ENCODE measurements at regions not wholly inside any gene's neighbourhood (a gene's known extent, or its start where the extent isn't known, plus 50 kb on each side); places are given as distances from the start of the nearest gene placed in this dataset.

DNA sequence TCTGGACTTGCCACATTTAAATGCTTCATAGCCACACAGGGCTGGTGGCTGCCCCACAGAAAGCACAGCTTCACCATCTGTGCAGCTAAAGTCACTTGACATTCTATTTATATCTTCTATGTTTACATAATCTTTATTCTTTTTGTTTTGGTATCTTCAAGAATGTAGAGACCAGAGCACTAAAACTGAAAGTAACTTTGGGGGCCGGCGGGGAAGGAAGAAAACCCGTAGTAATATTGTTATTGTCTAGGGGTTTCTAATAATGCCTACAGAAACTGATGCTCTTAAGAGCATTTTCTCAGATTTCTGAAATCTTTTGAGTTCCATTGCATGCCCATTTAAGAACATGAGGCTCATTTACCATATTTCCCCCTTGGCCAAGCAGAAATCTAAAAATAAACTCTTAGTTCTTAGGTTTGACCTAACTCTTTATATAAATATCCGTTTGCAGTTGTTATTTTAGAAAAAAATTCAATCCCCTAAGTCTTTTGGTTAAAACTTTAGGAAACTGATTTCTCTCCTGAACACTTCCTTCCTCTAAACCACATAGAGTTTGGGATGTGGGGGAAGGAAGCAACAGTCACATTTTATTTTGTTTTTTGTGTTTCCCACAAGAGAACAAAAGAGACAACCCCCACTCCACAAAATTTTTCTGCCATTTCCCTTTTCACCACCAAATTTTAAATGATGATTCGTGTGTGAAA, 207.6 kb downstream of the OGFRL1 start:
- H3K27ac Mint-ChIP-seq = no peak overlapping the region
- H3K36me3 Mint-ChIP-seq (ENCODE audit: low read depth) = no peaks in the 10 kb centered on the region
- no peaks in the 10 kb centered on the region for H3K27me3 Mint-ChIP-seq (ENCODE audit: low read depth)
- peaks cover 6% of the 10 kb centered on the region for H3K4me1 Mint-ChIP-seq (ENCODE audit: low read depth)
- peak overlapping the region; percentile 7 for H3K4me3 Mint-ChIP-seq
- no peaks in the 10 kb centered on the region for H3K9me3 Mint-ChIP-seq

DNA sequence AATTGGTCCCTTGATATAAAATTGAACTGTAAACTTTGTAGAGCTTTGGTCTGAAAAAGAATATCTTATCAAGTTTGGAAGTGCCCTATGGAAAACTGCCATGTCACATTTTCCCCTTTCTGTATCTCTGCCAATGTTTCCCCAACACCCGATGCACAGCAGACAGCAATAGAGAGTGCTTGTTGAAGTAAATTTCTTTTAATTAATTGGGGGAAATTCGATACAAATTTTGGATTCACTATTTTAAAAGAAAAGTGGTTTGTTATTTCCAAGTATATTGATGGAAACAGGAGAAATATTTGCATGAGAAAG, 208.1 kb downstream of the OGFRL1 start:
- no peaks in the 10 kb centered on the region for H3K27me3 Mint-ChIP-seq (ENCODE audit: low read depth)
- H3K4me1 Mint-ChIP-seq (ENCODE audit: low read depth) = peaks cover 6% of the 10 kb centered on the region
- no peak overlapping the region for H3K4me3 Mint-ChIP-seq
- H3K36me3 Mint-ChIP-seq (ENCODE audit: low read depth) = no peaks in the 10 kb centered on the region
- H3K9me3 Mint-ChIP-seq = no peaks in the 10 kb centered on the region
- no peak overlapping the region for H3K27ac Mint-ChIP-seq

DNA sequence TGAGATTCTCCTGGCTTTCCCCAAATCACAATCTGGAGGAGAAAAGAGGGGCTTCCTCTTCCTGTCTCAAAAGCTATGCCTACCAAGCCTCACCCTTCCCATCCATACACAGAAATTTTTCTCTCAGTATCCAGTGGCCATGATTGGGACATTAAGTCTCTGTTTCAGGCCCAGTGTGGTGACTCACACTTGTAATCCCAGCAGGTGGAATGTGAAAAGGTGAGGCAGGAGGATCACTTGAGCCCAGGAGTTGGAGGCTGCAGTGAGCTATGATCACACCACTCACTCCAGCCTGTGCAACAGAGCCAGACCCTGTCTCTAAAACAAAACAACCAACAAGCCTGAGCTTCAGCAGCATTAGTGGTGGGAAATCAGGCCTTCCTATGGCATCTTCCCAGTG, 210.0 kb downstream of the OGFRL1 start:
- Mint-ChIP-seq H3K27ac (no peak overlapping the region), H3K4me3 (no peak overlapping the region), H3K4me1 (ENCODE audit: low read depth) (peaks cover 6% of the 10 kb centered on the region), H3K36me3 (ENCODE audit: low read depth) (no peaks in the 10 kb centered on the region), H3K9me3 (no peaks in the 10 kb centered on the region), H3K27me3 (ENCODE audit: low read depth) (no peaks in the 10 kb centered on the region)

DNA sequence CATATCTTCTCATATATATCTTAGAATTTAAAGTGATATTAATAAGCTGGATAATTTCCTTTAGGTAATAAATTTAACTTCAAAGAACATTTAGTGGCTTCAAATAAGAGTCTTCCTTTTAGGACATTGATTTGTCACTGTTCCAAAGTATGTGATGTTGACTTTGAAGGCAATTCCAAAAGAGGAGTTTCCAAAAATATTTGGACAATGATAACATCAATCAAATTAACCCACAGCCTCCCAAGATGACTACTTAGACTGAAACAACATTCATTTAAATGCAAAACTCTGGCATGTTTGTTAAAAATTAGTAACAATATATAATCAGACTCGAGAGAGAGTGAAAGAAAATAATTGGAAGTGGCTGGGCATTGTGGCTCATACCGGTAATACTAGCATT, 211.1 kb downstream of the OGFRL1 start:
- H3K4me1 Mint-ChIP-seq (ENCODE audit: low read depth) = peaks cover 6% of the 10 kb centered on the region
- H3K27ac Mint-ChIP-seq = no peak overlapping the region
- H3K36me3 Mint-ChIP-seq (ENCODE audit: low read depth) = no peaks in the 10 kb centered on the region
- H3K27me3 Mint-ChIP-seq (ENCODE audit: low read depth) = no peaks in the 10 kb centered on the region
- no peaks in the 10 kb centered on the region for H3K9me3 Mint-ChIP-seq
- H3K4me3 Mint-ChIP-seq = no peak overlapping the region

DNA sequence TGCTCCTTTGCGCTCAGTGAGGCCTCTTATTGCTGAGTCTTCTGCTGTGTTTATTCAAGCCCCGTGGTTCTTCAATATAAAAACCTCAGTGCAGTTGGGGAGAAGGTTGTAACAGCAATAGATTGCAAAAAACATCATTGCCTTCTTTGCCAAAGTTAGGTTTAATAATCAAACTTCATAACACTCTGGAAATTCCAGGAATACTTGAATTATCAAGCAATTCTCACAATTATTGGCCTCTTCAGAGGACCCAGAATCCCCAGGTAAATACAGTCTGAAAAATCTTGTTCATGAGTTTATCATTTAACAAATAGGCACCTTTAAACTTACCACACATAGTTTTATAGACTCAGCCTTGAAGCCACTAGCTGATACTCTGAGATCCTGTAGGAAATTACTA, 213.6 kb downstream of the OGFRL1 start:
- H3K9me3 Mint-ChIP-seq = no peaks in the 10 kb centered on the region
- H3K27ac Mint-ChIP-seq = no peak overlapping the region
- no peak overlapping the region for H3K4me3 Mint-ChIP-seq

DNA sequence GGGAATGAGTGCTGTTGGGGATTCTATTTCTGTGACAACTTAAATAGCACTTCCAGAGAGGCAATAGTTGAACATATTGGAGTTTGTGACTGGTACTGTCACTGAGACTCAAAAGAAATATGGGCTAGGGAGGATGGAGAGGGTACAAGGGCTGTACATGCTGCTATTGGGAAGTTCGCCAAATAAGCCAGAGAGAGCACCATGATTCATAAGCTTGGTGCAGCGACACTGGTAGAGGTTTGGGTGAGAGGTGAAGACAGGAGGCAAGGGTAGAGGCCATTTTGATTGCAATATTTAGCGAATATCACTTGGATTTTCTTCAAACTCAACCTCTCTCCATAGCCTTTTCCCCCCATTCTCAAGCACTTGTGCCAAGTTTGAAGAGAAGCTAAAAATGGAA, 214.3 kb downstream of the OGFRL1 start:
- Mint-ChIP-seq H3K27me3 (ENCODE audit: low read depth) (no peaks in the 10 kb centered on the region), H3K27ac (no peak overlapping the region), H3K4me1 (ENCODE audit: low read depth) (no peaks in the 10 kb centered on the region), H3K9me3 (no peaks in the 10 kb centered on the region), H3K36me3 (ENCODE audit: low read depth) (no peaks in the 10 kb centered on the region), H3K4me3 (no peak overlapping the region)

More for the DNA sequence above, 213.6 kb downstream of the OGFRL1 start:
- H3K27me3 Mint-ChIP-seq (ENCODE audit: low read depth) = no peaks in the 10 kb centered on the region
- H3K4me1 Mint-ChIP-seq (ENCODE audit: low read depth) = no peaks in the 10 kb centered on the region
- H3K36me3 Mint-ChIP-seq (ENCODE audit: low read depth) = no peaks in the 10 kb centered on the region

DNA sequence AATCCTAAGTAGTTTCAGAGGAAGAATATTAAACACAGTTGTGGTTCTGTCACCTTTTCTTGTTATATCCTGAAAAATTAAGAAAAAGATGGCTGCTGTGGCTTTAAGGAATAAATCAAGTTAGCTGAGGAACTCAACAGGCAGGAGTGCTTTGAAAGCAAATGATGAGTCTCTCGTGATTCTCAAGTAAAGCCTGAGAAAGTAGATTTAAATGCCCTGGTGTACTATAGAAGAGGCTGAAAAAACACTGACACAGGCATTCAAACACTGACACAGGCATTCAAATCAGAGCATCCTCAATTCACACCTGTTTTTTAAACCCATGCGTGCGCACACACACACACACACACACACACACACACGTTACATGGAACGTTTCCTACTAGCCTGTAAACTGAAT, 218.6 kb downstream of the OGFRL1 start:
- H3K27me3 Mint-ChIP-seq (ENCODE audit: low read depth) = no peaks in the 10 kb centered on the region
- H3K27ac Mint-ChIP-seq = no peak overlapping the region
- no peaks in the 10 kb centered on the region for H3K36me3 Mint-ChIP-seq (ENCODE audit: low read depth)
- H3K9me3 Mint-ChIP-seq = no peaks in the 10 kb centered on the region
- no peak overlapping the region for H3K4me3 Mint-ChIP-seq
- H3K4me1 Mint-ChIP-seq (ENCODE audit: low read depth) = no peaks in the 10 kb centered on the region

DNA sequence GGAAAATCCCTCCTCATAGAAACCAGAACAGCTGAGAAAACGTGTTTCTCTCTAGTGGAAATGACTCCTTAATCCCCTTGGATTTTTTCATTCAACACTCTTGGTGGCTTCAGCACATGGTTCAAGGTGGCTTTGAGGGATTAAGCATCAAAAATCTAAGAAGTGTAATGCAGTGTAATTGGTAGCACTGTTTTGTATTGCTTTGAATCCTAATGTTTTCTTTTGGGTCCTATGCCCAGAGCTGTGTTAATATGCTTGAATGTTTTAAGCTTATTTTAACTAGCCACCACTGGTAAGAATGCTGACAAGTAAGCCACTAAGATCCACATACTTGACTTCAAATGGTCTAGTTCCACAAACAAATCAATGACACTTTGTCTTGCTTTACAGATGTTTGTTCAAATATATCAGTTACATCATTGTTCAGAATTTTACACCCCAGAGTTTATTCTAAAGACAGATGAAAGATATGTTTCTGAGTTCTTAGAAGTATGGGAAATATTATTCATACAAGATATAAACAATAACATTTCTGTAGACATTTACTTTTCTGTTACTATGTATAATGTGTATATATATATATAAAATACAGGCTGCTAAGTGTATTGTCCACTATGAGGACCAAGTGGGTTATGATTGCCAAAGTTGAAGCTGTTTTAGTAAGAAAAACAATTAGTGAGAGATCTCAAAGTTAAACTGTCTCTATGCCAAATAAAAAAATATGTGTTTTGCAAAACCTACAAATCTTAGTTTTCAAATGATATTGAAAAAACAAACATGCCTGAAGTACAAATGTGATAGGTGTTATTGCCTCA, 220.8 kb downstream of the OGFRL1 start:
- no peak overlapping the region for H3K4me3 Mint-ChIP-seq
- no peaks in the 10 kb centered on the region for H3K9me3 Mint-ChIP-seq
- H3K36me3 Mint-ChIP-seq (ENCODE audit: low read depth) = no peaks in the 10 kb centered on the region
- H3K27me3 Mint-ChIP-seq (ENCODE audit: low read depth) = no peaks in the 10 kb centered on the region
- H3K4me1 Mint-ChIP-seq (ENCODE audit: low read depth) = no peaks in the 10 kb centered on the region
- H3K27ac Mint-ChIP-seq = no peak overlapping the region

DNA sequence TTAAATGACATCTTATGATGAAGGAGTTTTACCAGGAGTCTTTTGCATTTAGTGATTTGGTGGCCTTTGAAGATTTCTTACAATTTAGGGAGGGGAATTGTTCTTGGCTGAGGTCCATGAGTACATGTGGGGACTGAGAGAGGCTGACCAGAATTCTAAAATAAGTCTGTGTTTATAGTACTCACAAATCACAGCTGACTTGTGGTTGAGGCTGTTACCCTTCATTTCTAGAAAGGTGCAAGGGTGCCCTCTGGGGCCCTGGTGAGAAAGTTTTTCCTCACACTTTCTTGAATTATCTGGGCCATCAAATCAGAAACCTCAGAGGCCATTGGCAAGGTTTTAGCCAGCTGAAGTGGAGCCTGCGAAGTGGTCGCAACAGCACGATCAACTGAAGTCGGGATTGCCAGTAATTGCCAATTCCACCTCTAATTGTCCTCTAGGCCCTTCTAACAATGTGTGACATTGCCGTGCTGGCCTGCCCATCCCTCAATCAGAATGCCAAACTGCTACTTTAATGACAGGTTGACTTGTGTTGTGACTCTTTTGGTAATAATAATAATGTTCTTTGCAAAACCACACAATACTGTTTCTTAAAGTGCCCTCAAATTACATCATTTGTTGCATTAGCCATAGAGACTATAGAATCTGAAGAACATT, 221.6 kb downstream of the OGFRL1 start:
- no peak overlapping the region for H3K4me3 Mint-ChIP-seq
- no peak overlapping the region for H3K27ac Mint-ChIP-seq
- H3K36me3 Mint-ChIP-seq (ENCODE audit: low read depth) = no peaks in the 10 kb centered on the region
- no peaks in the 10 kb centered on the region for H3K4me1 Mint-ChIP-seq (ENCODE audit: low read depth)
- H3K27me3 Mint-ChIP-seq (ENCODE audit: low read depth) = no peaks in the 10 kb centered on the region
- no peaks in the 10 kb centered on the region for H3K9me3 Mint-ChIP-seq

DNA sequence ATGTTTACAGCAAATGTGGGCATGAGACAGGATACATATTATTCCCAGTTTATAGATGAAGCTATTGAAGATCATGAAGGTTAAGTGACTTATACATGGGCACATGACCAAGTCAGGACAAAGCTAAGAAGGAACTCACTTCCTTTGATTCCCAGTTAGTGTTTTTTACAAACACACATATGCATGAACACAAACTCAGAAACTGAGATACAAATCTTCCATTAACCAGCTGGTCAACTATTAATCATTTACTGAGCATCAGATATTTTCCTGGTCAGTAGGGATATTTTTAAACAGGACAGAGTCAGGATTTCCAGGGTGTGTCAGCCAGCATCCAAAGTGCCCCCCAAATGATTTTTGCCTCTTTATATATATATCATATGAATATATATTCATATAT, 222.2 kb downstream of the OGFRL1 start:
- Mint-ChIP-seq H3K27ac (no peak overlapping the region), H3K36me3 (ENCODE audit: low read depth) (no peaks in the 10 kb centered on the region), H3K4me3 (no peak overlapping the region), H3K27me3 (ENCODE audit: low read depth) (no peaks in the 10 kb centered on the region), H3K9me3 (no peaks in the 10 kb centered on the region), H3K4me1 (ENCODE audit: low read depth) (no peaks in the 10 kb centered on the region)

DNA sequence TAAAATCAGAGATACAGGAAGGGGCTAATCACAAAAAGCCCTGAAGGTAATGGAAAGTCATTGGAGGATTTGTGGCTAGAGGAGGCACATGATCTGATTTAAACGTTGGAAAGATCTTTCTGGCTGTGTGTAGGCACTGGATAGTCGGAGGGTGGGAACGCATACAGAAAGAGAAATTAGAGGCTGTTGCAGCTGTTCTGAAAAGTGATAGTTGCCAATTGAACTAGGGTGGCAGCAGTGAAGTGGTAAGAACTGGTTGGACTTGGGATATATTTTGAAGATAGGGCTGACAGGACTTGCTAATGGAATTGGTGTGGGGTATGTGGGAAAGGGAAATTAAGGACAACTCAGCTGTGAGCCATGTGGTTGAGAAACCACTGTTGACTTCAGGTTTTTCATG, 223.6 kb downstream of the OGFRL1 start:
- Mint-ChIP-seq H3K9me3 (no peaks in the 10 kb centered on the region), H3K27me3 (ENCODE audit: low read depth) (no peaks in the 10 kb centered on the region), H3K4me1 (ENCODE audit: low read depth) (no peaks in the 10 kb centered on the region), H3K36me3 (ENCODE audit: low read depth) (no peaks in the 10 kb centered on the region), H3K27ac (no peak overlapping the region), H3K4me3 (no peak overlapping the region)

DNA sequence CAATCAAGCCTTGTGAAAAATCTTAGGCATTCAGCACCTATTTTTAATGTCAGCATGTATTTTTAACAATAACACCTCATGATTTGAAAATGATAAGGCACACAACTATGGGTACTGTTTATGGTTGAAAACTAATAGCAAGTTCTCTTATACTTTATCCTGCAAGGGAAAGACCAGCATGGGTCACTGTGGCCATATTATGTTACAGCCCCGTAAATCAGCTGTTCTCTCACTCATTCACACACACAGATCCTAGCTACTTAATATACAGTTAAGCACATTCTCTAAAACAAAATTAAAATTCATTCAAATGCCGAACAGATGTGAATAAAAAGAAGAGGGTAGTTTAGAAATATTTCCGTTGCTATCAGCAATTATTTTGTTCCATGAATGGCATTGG, 224.4 kb downstream of the OGFRL1 start:
- H3K36me3 Mint-ChIP-seq (ENCODE audit: low read depth) = no peaks in the 10 kb centered on the region
- no peaks in the 10 kb centered on the region for H3K9me3 Mint-ChIP-seq
- H3K4me1 Mint-ChIP-seq (ENCODE audit: low read depth) = no peaks in the 10 kb centered on the region
- no peak overlapping the region for H3K27ac Mint-ChIP-seq
- no peak overlapping the region for H3K4me3 Mint-ChIP-seq
- H3K27me3 Mint-ChIP-seq (ENCODE audit: low read depth) = no peaks in the 10 kb centered on the region

DNA sequence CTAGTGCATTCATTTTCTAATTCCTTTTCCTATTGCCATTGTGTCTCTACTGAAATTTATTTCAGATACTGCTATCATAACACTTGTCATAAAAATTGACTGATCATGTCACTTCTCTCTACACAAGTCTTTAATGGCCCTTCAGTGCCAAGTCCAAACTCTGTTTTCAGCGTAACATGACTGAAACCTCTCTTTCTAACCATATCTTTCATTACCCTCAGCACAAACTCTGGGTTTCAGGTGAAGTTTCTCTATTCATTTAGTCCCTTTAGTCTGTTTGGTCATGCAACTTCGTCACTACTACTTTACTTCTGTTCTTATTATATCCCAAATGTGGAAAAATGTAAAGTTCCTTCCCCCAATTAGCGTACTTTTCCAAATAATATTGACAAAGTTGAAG, 234.9 kb downstream of the OGFRL1 start:
- Mint-ChIP-seq H3K4me3 (no peak overlapping the region), H3K27ac (no peak overlapping the region), H3K4me1 (ENCODE audit: low read depth) (no peaks in the 10 kb centered on the region), H3K27me3 (ENCODE audit: low read depth) (no peaks in the 10 kb centered on the region), H3K9me3 (no peaks in the 10 kb centered on the region), H3K36me3 (ENCODE audit: low read depth) (no peaks in the 10 kb centered on the region)

DNA sequence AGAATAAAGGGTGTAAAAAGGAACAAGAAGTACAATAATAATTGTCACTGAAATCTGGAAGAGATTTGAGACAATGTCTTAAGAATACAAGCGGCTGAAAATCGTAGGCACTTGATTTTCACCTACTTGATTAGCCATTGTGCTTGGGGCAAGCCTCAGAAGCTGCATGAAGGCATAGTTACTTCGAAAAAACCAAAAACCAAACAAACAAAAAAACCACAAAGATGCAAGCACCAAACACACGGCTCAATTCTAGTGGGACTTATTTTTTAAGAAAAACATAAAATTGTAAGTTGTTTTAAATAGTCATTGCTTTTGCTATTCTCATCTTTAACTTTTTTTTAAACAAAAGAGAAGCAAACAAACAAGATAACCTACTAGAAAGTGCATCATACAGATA, 235.6 kb downstream of the OGFRL1 start:
- no peak overlapping the region for H3K27ac Mint-ChIP-seq
- no peaks in the 10 kb centered on the region for H3K36me3 Mint-ChIP-seq (ENCODE audit: low read depth)
- H3K4me1 Mint-ChIP-seq (ENCODE audit: low read depth) = no peaks in the 10 kb centered on the region
- H3K4me3 Mint-ChIP-seq = no peak overlapping the region
- no peaks in the 10 kb centered on the region for H3K27me3 Mint-ChIP-seq (ENCODE audit: low read depth)
- H3K9me3 Mint-ChIP-seq = no peaks in the 10 kb centered on the region

DNA sequence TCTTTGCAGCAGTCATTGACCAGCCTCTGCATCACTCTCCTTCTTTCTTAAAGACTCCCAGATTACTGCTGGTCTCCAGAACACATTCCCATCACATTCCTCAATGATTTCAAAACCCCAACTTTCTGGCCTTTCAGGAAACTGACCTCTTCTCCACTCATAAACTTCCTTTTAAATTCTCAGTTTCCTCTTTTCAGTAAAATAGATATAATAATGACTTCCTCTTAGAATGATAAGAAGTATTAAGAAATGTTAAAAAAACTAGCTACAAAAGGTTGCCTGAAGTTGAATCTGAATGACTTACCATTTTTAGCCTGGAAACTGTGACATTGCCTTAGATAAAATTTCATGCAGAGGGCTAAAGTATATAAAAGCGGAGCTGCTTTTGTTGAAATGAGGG, 239.3 kb downstream of the OGFRL1 start:
- Mint-ChIP-seq H3K36me3 (ENCODE audit: low read depth) (no peaks in the 10 kb centered on the region), H3K9me3 (no peaks in the 10 kb centered on the region), H3K27ac (no peak overlapping the region), H3K4me1 (ENCODE audit: low read depth) (no peaks in the 10 kb centered on the region), H3K4me3 (no peak overlapping the region), H3K27me3 (ENCODE audit: low read depth) (no peaks in the 10 kb centered on the region)
